GM23338 (cell line): ENCODE measurements at regions not wholly inside any gene's neighbourhood (a gene's known extent, or its start where the extent isn't known, plus 50 kb on each side); places are given as distances from the start of the nearest gene placed in this dataset.

Source experiments
- ATAC-seq: fragments of 200-7000 bp; cut with Tn5 transposase; 3 replicates; pipeline ENCODE4 v1.9.1; 2020
- DNase-seq: peaks from one replicate; pipeline ENCODE4 v3.0.0-alpha.2; 2015; ENCODE audit warnings: low spot score
- H2AFZ ChIP-seq: fragments of 200-600 bp; sonication (generic); 2 replicates; pipeline ENCODE4 v1.8.0; 2016; ENCODE audit warnings: antibody characterized with exemption, mild to moderate bottlenecking, moderate library complexity
- H3F3A ChIP-seq: fragments of 200-600 bp; sonication (generic); replicated peaks from 2 replicates; pipeline ENCODE4 v1.8.0; 2017; ENCODE audit warnings: antibody characterized with exemption, mixed run types, low read depth
- H3K27ac ChIP-seq: fragments of 200-600 bp; sonication (generic); 2 replicates; pipeline ENCODE4 v1.6.1; 2016; ENCODE audit warnings: low read depth
- H3K27me3 ChIP-seq: fragments of 200-600 bp; sonication (generic); 2 replicates; pipeline ENCODE4 v1.8.0; 2016; ENCODE audit warnings: mild to moderate bottlenecking, mixed run types, moderate library complexity; ENCODE audit not compliant: insufficient read depth
- H3K36me3 ChIP-seq: fragments of 200-600 bp; sonication (generic); 2 replicates; pipeline ENCODE4 v1.8.0; 2016; ENCODE audit warnings: mild to moderate bottlenecking; ENCODE audit not compliant: insufficient read depth
- H3K4me1 ChIP-seq: fragments of 200-600 bp; sonication (generic); 2 replicates; pipeline ENCODE4 v1.8.0; 2016; ENCODE audit warnings: mild to moderate bottlenecking, moderate library complexity; ENCODE audit not compliant: insufficient read depth
- H3K4me2 ChIP-seq: fragments of 200-600 bp; sonication (generic); 2 replicates; pipeline ENCODE4 v1.7.1; 2017; ENCODE audit warnings: mixed run types
- H3K4me3 ChIP-seq: fragments of 200-600 bp; sonication (generic); 2 replicates; pipeline ENCODE4 v1.6.1; 2016; ENCODE audit warnings: mixed run types
- H3K79me2 ChIP-seq: fragments of 200-600 bp; sonication (generic); replicated peaks from 2 replicates; pipeline ENCODE4 v1.8.0; 2017; ENCODE audit warnings: mild to moderate bottlenecking; ENCODE audit not compliant: insufficient read depth
- H3K9me2 ChIP-seq: fragments of 200-600 bp; sonication (generic); 2 replicates; pipeline ENCODE4 v1.8.0; 2017; ENCODE audit not compliant: insufficient read depth
- H4K20me1 ChIP-seq: fragments of 200-600 bp; sonication (generic); replicated peaks from 2 replicates; pipeline ENCODE4 v1.8.0; 2017; ENCODE audit warnings: mild to moderate bottlenecking; ENCODE audit not compliant: insufficient read depth
- H3K27ac Mint-ChIP-seq: 2 replicates; pipeline ENCODE4 v1.8.0; 2020; ENCODE audit warnings: inconsistent platforms, mild to moderate bottlenecking, moderate library complexity, mixed read lengths
- H3K27me3 Mint-ChIP-seq: 3 replicates; pipeline ENCODE4 v1.8.0; 2022; ENCODE audit warnings: low read depth, mild to moderate bottlenecking, moderate library complexity, mixed read lengths, inconsistent platforms; ENCODE audit not compliant: insufficient read depth, poor library complexity
- H3K36me3 Mint-ChIP-seq: 3 replicates; pipeline ENCODE4 v1.8.0; 2021; ENCODE audit warnings: low read depth, mild to moderate bottlenecking, inconsistent platforms, moderate library complexity, mixed read lengths
- H3K4me1 Mint-ChIP-seq: 3 replicates; pipeline ENCODE4 v1.8.0; 2020; ENCODE audit warnings: mild to moderate bottlenecking, inconsistent platforms, mixed read lengths
- H3K4me3 Mint-ChIP-seq: 3 replicates; pipeline ENCODE4 v1.8.0; 2021; ENCODE audit warnings: moderate library complexity, mild to moderate bottlenecking, inconsistent platforms, mixed read lengths
- H3K9me3 Mint-ChIP-seq: 3 replicates; pipeline ENCODE4 v1.8.0; 2020; ENCODE audit warnings: moderate library complexity, mild to moderate bottlenecking, inconsistent platforms, mixed read lengths
- CREB1 ChIP-seq: fragments of 250-450 bp; sonication (Bioruptor Pico); IDR thresholded peaks from 2 replicates; pipeline ENCODE4 v1.5.0; 2020; ENCODE audit warnings: low read depth, mild to moderate bottlenecking, moderate library complexity
- CTCF ChIP-seq, 2 experiments: fragments of 200-600 bp in 1 of 2; sonication (generic) in 1 of 2; conservative IDR thresholded peaks; 2 replicates each; pipeline versions ENCODE4 v1.5.1 to v1.6.1; 2016 to 2017; ENCODE audit warnings: antibody characterized with exemption in 2 of 2, low read depth in 2 of 2, mild to moderate bottlenecking in 2 of 2, moderate library complexity in 1 of 2
- EZH2 ChIP-seq: fragments of 200-600 bp; sonication (generic); IDR thresholded peaks from one replicate; pipeline ENCODE4 v1.8.0; 2017; ENCODE audit warnings: antibody characterized with exemption, mild to moderate bottlenecking, low read depth; ENCODE audit not compliant: unreplicated experiment
- JUNB ChIP-seq: IDR thresholded peaks from one replicate; pipeline ENCODE4 v1.6.1; 2016; ENCODE audit warnings: antibody characterized with exemption; ENCODE audit not compliant: unreplicated experiment
- POLR2AphosphoS5 ChIP-seq: IDR thresholded peaks from 2 replicates; pipeline ENCODE4 v1.6.1; 2016; ENCODE audit warnings: antibody characterized with exemption, low read depth
- STAT1 ChIP-seq: IDR thresholded peaks from one replicate; pipeline ENCODE4 v1.6.1; 2016; ENCODE audit warnings: antibody characterized with exemption; ENCODE audit not compliant: unreplicated experiment
- ZNF114 ChIP-seq: fragments of 250-450 bp; sonication (Bioruptor Pico); IDR thresholded peaks from 2 replicates; pipeline ENCODE4 v1.5.0; 2020; ENCODE audit warnings: mild to moderate bottlenecking, moderate library complexity
- ZNF331 ChIP-seq: fragments of 250-450 bp; sonication (Bioruptor Pico); IDR thresholded peaks from 2 replicates; pipeline ENCODE4 v1.5.0; 2020; ENCODE audit warnings: low read depth, mild to moderate bottlenecking, moderate library complexity
- ZNF462 ChIP-seq: fragments of 250-450 bp; sonication (Bioruptor Pico); IDR thresholded peaks from 2 replicates; pipeline ENCODE4 v1.5.0; 2020; ENCODE audit warnings: mild to moderate bottlenecking, moderate library complexity
- TF ChIP-seq, protein P1 (sequence below): IDR thresholded peaks from 2 replicates; pipeline ENCODE4 v1.6.1; 2016; ENCODE audit warnings: antibody characterized with exemption
- TF ChIP-seq, protein P2 (sequence below): IDR thresholded peaks from one replicate; pipeline ENCODE4 v1.6.1; 2018; ENCODE audit warnings: antibody characterized with exemption; ENCODE audit not compliant: unreplicated experiment

DNA sequence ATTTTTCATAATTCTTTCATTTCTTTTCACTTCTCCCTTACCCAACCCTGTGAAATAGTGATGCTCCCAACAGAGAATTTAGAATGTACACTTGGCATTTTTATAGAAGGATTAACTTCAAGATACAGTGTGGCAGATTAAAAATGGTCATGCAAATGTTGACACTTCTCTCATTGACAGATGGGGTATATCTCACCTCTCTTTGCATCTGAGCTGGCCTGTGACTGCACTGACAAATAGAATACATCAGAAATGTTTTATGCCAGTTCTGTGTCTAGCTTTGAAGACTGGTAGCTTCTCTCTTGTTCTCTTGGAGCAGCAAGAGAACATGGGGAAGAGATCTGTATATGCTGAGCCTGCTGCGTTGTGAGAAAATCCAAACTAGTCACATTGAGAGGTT is 949.6 kb downstream of the CDH11 start (continued):
- no peak for TF ChIP-seq ZNF462
- TF ChIP-seq ZNF331 (CRISPR knock-in tag): no peak
- TF ChIP-seq CREB1 (CRISPR knock-in tag): no peak

DNA sequence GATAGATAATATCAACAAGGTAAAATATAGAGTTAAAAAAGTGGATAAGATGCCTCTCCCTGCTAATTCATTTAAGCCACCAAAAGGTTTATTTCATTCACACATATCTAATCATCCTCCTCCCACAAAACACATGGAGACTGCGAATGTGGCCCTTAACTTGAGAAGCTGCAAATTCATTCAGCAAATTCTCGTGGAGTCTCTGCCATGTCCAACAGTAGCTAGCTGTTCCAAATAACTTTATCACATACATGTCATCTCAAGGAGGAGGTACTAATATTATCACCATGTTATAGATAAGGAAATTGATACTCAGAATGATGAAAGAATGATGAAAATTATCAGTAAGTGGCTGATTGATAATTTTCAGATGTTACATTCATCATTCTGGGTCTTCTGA is 950.2 kb downstream of the CDH11 start:
- no peaks in the 10 kb centered on the region; the same call in 2 of the 3 replicates for H3K4me1 Mint-ChIP-seq
- Histone ChIP-seq H3K36me3 (no peaks in the 10 kb centered on the region), H3K9me2 (no peaks in the 10 kb centered on the region), H3K27ac (no peak overlapping the region), H3F3A (no peaks in the 10 kb centered on the region), H2AFZ (no peak overlapping the region), H3K79me2 (no peaks in the 10 kb centered on the region), H3K4me3 (no peak overlapping the region), H3K4me2 (no peak overlapping the region), H3K27me3 (no peaks in the 10 kb centered on the region), H4K20me1 (no peaks in the 10 kb centered on the region), H3K4me1 (no peaks in the 10 kb centered on the region)
- no peak overlapping the region for H3K27ac Mint-ChIP-seq
- peaks cover under 1% of the 10 kb centered on the region; the same call in 1 of the 3 replicates for H3K9me3 Mint-ChIP-seq
- H3K4me3 Mint-ChIP-seq: no peak overlapping the region
- no peaks in the 10 kb centered on the region for H3K36me3 Mint-ChIP-seq
- ATAC-seq (no peak), DNase-seq (no peak)
- peaks cover 1% of the 10 kb centered on the region for H3K27me3 Mint-ChIP-seq
- TF ChIP-seq, protein P1, sequence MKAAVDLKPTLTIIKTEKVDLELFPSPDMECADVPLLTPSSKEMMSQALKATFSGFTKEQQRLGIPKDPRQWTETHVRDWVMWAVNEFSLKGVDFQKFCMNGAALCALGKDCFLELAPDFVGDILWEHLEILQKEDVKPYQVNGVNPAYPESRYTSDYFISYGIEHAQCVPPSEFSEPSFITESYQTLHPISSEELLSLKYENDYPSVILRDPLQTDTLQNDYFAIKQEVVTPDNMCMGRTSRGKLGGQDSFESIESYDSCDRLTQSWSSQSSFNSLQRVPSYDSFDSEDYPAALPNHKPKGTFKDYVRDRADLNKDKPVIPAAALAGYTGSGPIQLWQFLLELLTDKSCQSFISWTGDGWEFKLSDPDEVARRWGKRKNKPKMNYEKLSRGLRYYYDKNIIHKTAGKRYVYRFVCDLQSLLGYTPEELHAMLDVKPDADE: no peak
- TF ChIP-seq CTCF (conservative IDR thresholded peaks at IDR 0.05; ENCODE audit: low read depth in 2 of 2): no peak
- TF ChIP-seq POLR2AphosphoS5: no peak
- no peak for TF ChIP-seq EZH2
- TF ChIP-seq CREB1 (CRISPR knock-in tag): no peak
- TF ChIP-seq JUNB: no peak
- no peak for TF ChIP-seq ZNF331 (CRISPR knock-in tag)
- no peak for TF ChIP-seq ZNF114 (CRISPR knock-in tag)
- TF ChIP-seq STAT1: no peak
- TF ChIP-seq, protein P2, sequence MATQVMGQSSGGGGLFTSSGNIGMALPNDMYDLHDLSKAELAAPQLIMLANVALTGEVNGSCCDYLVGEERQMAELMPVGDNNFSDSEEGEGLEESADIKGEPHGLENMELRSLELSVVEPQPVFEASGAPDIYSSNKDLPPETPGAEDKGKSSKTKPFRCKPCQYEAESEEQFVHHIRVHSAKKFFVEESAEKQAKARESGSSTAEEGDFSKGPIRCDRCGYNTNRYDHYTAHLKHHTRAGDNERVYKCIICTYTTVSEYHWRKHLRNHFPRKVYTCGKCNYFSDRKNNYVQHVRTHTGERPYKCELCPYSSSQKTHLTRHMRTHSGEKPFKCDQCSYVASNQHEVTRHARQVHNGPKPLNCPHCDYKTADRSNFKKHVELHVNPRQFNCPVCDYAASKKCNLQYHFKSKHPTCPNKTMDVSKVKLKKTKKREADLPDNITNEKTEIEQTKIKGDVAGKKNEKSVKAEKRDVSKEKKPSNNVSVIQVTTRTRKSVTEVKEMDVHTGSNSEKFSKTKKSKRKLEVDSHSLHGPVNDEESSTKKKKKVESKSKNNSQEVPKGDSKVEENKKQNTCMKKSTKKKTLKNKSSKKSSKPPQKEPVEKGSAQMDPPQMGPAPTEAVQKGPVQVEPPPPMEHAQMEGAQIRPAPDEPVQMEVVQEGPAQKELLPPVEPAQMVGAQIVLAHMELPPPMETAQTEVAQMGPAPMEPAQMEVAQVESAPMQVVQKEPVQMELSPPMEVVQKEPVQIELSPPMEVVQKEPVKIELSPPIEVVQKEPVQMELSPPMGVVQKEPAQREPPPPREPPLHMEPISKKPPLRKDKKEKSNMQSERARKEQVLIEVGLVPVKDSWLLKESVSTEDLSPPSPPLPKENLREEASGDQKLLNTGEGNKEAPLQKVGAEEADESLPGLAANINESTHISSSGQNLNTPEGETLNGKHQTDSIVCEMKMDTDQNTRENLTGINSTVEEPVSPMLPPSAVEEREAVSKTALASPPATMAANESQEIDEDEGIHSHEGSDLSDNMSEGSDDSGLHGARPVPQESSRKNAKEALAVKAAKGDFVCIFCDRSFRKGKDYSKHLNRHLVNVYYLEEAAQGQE: no peak
